ENCODE measurements at regions not wholly inside any gene's neighbourhood (a gene's known extent, or its start where the extent isn't known, plus 50 kb on each side); places are given as distances from the start of the nearest gene placed in this dataset.
A peak's percentile ranks its signal among the peaks of the same experiment; 100 is the strongest.
"Not testable (repeated sequence)": the region's sequence is repeated elsewhere in the genome, so short reads cannot be mapped to it uniquely, and the experiment has no call there.

DNA sequence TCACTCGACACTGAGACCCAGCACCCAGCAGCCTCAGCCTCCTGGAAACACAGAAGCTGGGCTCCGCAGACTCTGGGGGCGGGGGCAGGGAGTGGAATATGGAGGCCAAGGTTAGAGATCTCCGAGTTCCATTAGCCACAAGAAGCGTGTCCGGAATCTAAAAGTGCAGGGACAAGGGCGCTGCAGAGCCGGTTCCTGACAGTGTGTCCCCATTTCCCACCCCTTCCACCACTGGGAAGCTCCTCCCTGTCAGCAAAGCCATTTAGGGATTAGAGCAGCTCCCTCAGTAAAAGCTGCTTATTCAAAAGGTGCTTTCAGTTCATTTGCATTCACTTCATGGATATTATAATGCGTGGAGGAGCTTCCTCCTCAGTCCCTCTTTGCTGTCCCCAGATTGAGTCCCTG, 74.1 kb upstream of the HSPA9 start:
- no peak for DNase-seq (ENCODE audit: low read depth in 2 of 3, low spot score in 2 of 3)

DNA sequence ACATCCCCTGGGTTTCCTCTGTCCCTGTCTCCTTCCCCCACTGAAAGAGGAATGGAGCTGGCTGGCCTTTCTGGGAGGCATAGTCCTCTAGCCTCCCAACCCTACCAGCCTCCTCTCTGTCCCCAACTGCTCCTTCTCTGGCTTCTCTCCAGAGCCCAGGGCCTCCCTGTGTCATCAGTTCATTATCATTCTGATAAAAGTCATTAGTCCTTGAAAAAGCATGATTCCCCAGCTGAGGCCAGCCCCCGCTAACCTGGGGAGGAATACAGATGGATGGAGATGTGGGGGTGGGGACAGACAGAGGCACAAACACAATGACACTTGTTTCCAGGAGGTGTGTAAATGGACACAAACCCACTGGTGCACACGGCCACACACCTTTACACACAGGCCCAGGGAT, 73.6 kb upstream of the HSPA9 start:
- DNase-seq (ENCODE audit: low read depth in 2 of 3, low spot score in 2 of 3): no peak

DNA sequence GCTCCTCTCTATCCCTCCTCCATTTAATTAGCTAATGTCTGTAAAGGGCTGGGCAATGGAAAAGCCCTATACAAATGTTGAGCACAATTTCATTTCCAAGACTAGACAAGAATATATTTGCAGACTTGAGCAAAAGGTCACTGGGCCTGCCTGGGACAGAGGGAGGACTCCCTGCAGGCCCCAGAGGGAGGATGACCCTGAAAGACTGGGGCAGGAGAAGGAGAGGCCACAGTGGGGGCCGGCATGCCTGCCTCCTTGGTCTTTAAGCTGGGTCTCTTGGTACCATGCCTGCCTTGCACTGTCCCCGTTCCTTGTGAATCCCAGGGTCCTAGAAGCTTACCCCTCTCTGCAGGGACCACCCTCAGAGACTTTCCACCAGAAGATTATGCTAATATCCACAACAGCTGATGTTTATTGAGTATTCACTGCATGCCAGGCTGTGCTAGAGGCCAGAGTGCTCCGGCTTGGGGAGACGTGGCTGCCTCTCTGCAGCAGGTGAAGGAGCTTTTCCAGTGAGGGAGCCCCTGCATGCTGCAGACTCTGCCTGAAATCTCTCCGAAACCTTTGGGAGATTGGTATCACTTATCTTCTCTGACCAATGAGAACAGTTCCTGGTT, 72.7 kb upstream of the HSPA9 start:
- DNase-seq (ENCODE audit: low read depth in 2 of 3, low spot score in 2 of 3): no peak

DNA sequence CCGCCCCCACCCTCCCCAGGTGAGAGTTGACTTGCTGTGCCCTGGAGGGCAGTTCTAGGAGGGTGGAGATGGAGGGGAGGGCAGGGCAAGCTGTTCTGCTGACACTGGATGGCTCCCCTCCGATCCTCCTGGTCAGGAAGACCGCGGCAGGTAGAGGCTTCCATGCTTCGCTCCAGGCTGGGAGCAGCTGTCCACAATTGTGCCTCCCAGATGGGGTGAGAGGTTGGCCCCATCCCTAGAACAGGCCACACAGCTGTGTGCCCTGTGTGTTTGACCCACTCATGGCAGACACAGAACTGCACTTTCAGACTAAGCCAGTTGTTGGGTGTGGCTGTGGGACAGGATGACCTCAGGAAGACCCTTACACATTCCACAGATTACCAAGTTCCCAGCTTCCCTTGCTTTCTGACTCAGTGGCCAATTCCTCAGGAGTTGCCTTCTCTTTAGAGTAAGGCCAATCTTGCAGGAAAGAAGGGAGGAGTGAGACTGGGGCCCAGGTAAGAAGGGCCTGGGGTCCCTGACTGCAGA, 72.1 kb upstream of the HSPA9 start:
- no peak for DNase-seq (ENCODE audit: low read depth in 2 of 3, low spot score in 2 of 3)

DNA sequence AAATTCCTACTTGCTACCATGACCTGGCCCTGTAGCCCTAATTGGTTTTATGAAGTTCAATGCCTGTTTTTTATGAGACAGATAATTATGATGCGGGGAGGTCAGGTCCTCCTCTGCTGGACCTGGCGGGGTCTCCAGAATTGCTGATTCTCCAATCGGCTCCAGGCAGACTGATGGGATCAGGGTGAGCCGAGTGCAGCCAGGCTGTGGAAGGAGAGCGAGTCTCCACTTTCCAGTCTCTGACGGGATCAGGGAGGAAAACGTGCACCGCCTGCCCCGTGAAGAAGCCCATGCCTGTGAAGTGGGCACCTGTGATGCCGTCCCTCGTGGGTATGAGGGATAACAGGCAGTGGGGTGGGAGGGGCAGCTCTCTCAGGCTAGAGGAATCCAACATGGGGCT, 71.5 kb upstream of the HSPA9 start:
- no peak for DNase-seq (ENCODE audit: low read depth in 2 of 3, low spot score in 2 of 3)

DNA sequence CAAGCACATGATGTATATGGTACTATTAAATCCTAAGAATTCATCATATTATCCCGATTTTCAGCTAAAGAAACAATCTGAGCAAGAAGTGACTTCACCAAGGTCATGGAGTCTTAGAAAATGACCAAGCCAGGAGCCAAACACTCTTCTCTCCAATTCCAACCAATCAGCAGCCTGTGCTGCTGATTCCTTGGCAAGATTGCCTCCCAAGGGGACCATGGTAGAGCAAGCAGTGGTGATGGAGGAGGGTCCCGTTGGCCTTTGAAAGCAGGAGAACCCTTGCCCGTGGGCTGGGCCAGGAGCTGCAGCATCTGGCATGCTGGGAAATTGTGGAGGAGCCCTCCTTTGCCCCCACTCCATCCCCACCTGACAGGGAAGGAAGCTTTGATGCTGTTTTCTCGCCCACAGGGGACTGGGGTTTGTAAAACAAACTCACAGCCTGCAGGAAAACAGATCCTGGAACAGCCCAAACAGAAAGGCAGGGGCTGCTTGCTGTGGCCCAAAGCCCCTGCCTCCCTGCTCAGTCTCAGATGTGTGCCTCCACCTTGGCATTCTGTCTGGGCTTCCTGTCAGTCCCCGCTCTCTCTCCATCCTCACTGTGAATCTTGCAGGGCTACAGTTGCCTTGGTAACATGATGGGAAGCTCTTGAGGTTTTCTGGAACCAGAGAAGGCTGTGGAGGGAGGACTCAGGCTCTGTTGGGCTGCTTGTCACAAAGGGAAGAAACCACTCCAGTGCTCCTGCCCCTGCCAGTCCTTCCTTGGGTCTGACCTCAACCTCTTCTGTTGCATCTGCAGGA, 70.8 kb upstream of the HSPA9 start:
- no peak for DNase-seq (ENCODE audit: low read depth in 2 of 3, low spot score in 2 of 3)

DNA sequence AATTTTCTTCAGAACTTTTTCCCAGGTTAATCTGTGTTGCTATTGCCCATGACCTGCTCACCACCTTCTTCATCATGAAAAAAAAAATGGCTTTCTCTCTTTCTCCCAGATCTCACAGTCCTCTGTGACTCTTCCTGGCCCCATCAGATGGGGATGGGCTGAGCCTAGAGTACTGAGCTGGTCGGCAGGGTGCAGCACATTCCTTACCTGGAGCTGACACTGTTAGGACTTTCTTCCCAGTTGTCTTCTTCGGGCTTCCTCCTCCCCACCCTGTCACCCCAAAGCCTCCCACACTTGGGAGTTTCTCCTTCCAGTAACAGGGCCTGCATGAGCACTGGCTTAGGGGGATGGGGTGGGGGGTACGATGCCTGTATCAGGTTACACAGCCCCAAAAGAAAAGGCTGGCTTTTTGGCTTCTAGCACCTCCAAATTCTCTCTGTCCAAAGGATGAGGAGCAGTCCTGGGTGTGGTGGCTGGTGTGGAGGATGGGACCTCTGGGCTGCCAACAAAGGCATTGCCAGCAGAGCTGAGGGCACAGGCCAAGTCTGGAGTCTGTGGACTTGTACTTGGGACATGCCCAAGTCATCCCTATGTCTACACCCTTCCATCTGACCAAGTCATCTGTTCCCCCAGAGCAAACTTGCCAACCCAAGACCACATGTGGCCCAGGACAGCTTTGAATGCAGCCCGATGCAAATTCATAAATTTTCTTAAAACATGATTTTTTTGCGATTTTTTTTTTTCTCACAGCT, 68.0 kb upstream of the HSPA9 start:
- no peak for DNase-seq (ENCODE audit: low read depth in 2 of 3, low spot score in 2 of 3)

DNA sequence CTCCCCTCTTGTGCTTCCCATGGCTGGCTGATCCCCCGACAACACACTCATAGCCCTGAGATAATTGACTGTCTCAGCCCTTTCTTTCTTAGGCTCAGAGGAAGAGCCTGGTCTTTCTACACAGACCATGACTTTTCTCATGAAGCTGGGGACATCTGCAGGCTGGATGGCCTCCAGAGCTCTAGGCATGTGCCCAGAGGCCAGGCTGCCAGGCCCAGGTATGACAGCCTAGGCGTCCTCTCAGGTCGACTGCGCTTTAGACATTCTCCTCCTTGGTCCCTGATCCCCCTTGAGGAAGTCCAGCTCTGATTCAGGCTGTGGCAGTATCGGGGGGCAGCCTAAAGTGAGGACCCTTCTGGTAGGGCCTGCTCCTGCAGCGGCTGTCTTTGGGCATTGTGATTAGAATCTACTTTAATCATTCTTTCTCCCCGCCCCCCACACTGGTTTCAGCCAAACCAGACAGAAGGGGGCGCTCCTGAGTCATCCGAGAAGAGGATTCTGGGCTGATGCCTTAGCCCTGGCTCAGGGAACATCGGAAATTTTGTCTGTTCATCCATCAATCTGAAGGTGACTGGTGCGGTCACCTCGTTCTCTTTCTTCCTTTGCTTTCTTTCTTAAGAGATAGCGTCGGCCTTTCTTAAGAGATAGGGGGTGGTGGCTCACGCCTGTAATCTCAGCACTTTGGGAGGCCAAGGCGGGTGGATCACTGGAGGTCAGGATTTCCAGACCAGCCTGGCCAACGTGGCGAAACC, 66.5 kb upstream of the HSPA9 start:
- peak; percentile 36 to 82 (median 74) for DNase-seq (ENCODE audit: low read depth in 2 of 3, low spot score in 2 of 3)

DNA sequence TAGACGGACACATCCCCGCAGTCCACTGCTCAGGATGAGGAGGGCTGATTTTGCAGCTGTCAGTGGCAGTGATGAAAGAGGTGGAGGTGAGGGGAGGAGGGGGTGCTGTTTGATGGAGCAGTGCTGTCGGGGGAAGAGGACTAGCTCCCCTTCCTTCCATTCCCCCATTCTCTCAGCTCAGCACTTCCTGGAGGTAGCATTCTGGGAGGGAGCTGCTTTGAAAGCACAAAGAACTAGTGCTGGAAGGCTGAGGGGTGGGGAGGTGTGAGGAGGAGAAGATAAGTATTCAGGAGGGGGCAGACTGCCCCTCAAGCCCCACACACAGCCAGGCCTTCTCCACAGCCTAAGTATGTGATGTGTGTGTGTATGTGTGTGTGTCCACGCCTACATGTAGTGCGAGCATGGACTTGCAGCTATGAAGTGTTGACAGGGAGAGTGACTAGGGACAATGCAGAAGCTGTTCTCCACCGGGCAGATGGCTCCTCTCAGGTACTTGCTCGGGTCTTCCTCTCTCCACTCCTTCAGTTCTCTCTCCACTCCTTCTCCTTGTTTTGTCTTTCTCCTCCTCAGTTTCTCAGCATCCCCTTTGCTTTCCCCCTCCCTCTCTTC, 65.5 kb upstream of the HSPA9 start:
- DNase-seq (ENCODE audit: low read depth in 2 of 3, low spot score in 2 of 3): no peak

DNA sequence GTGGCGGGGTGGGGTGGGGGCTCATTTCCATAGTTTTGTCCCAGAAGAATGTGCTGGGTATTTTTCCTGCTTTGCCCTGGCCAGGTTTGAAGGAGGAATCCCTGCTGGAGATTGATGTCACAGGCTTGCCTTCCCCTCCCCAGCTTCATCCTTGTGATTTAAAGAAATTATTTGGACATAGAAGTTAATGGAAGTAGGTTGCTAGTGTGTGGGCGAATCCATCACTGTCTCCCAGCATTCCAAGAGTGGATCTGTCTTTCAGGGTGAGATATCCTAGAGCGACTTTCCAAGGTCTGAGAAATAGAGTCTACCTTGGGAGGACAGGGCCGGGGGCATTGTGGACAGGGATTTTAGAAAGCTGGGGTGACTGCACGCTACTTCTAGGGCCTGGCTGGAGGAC, 64.9 kb upstream of the HSPA9 start:
- no peak for DNase-seq (ENCODE audit: low read depth in 2 of 3, low spot score in 2 of 3)

DNA sequence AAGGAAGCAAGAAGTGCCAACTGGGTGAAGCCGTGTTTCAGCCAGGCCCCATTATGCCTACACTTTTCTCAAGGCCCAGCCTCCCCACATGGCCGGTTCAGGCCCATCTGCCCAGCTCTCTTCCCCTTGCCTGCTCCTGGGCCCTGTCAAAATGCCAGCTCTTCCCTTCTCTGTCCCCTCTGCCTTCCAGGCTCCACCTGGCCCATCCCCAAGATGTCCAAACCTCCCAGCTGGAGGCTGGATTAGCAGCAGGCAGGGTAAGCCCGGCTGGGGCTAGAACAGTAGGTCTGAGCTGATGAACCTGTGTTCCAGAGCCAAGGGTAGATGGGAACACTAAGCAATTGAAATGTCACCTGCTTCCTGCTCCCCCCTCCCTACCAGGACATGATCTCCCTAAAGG, 64.1 kb upstream of the HSPA9 start:
- no peak for DNase-seq (ENCODE audit: low read depth in 2 of 3, low spot score in 2 of 3)

DNA sequence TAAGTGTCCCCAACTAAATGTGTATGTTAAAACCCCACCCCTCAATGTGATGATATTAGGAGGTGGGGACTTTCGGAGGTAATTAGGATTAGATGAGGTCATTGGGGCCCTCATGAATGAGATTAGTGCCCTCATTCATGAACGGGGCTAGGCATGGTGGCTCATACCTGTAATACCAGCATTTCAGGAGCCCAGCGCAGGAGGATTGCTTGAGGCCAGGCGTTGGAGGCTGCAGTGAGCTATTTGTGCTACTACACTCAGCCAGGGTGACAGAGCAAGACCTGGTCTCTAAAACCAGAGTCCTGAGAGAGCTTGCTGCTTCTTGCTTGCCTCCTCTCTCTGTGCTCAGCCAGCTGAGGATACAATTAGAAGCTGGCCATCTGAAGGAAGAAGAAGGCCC, 62.1 kb upstream of the HSPA9 start:
- DNase-seq (ENCODE audit: low read depth in 2 of 3, low spot score in 2 of 3): no peak

DNA sequence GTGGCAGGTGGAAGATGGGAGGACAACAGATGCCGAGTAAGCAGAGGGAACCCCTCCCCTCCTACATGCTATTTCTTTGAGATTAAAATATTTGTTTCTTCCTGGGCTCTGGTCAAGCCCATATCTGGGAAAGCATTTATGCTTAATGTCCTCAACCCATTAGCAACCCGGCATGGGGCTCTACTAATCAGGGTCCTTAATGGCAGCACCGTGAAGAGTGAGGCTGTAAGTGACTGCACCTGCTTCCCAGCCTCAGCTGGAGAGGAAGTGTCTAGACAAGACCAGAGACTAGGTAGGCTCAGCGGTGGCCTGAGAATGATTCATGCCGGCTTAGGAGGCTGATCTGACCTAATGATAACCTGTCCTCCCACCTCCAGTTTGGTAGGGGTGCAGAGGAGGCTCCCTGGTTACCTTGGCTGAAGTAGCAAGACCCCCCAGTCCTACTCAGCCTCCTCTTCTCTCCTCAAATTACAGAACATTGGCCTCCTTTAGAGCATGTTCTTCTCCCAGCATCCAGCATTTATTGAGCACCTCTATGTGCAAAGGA, 61.3 kb upstream of the HSPA9 start:
- DNase-seq (ENCODE audit: low read depth in 2 of 3, low spot score in 2 of 3): no peak

DNA sequence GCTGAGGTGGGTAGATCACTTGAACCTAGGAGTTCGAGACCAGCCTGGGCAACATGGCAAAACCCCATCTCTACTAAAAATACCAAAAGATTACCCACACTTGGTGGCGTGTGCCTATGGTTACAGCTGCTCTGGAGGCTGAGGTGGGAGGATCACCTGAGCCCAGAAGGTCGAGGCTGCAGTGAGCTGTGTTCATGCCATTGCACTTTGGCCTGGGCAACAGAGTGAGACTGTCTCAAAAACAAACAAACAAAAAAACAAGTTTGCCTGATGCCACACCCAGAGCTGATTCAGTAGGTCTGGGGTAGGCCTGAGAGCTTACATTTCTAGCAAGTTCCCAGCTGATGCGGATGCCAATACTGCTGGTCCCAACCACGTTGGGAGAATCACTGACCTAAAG, 60.5 kb upstream of the HSPA9 start:
- DNase-seq (ENCODE audit: low read depth in 2 of 3, low spot score in 2 of 3): no peak

DNA sequence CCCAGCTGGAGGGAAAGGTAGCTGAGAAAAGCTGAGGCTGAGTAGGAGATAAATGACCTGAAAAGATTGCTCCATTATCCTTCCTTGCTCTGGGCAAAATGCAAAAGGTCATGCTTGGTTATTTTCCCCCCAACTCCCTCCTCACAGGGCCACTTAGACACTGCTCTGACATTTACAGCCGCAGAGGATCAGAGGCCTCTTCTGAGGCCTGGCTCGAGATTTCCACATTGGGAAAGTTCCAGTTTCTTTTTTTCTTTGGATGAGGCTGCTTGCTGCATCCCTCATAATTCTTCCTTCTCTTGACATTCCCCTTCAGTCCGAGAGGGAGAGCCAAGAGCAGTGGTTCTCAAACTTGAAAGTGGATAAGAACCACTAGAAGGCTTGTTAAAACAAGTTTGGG, 60.1 kb upstream of the HSPA9 start:
- DNase-seq (ENCODE audit: low read depth in 2 of 3, low spot score in 2 of 3): no peak

DNA sequence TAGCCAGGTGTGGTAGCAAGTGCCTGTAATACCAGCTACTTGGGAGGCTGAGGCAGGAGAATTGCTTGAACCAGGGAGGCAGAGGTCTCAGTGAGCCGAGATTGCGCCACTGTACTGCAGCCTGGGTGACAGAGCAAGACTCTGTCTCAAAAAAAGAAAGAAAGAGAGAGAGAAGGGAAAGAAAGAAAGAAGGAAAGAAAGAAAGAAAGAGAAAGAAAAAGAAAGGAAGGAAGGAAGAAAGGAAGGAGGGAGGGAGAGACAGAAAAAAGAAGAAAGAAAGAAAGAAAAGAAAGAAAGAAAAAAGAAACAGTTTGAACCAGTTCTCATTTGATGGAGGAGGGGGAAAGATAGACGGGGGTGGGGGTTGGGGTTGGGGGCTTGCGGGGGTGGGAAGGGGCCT, 59.6 kb upstream of the HSPA9 start:
- not testable (repeated sequence) for DNase-seq (ENCODE audit: low read depth in 2 of 3, low spot score in 2 of 3)

DNA sequence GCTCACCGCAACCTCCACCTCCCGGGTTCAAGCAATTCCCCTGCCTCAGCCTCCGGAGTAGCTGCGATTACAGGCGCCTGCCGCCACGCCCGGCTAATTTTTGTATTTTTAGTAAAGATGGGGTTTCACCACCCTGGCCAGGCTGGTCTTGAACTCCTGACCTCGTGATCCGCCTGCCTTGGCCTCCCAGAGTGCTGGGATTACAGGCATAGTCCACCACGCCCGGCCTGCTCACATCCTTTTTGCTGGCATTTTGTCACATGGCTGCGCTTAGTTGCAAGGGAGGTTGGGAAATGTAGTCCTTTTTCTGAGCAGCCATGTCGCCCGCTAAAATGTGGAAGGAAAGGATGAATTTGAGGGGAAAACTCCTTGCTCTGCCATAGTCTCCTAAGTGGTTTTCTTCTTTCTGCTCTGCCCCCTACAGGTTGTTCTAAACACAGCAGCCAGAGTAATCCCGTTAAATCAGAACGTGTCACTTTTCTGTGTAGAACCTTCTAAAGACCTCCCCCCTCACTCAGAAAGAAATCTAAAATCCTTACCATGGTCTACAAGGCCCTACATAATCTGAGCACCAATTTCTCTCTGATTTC, 57.8 kb upstream of the HSPA9 start:
- no peak for DNase-seq (ENCODE audit: low read depth in 2 of 3, low spot score in 2 of 3)

DNA sequence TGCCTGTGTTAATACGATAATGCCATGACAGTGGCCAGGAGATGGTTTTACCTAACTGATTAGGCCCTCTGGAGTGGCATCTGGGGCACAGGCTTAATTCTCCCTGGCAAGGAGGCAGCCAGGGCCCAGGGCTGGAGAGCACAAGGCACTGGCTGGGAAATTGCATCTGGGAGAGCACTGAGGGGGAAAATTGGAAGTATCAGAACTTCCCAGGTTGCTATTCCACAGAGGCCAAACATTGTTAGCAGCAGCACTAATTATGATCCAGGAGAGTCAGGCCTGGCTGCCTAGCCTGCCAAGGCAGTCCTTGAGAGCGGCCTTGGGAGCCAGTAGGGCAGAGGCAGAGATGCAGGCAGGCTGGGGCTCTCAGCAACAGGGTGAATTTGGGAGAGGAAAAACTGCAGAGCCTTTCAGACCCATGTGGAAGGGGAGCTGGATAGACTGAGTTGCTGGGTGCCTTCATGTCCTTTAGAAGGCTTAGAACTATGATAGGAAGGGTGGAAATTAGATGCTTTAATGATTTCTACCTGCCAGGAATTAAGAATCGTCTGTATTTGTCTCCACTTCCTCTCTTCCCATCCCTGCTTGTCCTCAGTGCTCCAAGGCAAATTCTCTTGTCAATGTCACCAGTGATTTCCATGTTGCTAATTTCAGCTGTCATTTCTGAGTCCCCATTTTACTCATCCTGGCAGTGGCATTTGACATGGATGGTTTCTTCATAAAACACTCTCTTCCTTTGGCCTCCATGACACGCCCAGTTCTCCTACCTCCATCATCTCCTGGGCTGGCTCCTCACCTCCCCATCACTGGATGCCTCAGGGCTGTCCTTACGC, 56.1 kb upstream of the HSPA9 start:
- no peak for DNase-seq (ENCODE audit: low read depth in 2 of 3, low spot score in 2 of 3)

DNA sequence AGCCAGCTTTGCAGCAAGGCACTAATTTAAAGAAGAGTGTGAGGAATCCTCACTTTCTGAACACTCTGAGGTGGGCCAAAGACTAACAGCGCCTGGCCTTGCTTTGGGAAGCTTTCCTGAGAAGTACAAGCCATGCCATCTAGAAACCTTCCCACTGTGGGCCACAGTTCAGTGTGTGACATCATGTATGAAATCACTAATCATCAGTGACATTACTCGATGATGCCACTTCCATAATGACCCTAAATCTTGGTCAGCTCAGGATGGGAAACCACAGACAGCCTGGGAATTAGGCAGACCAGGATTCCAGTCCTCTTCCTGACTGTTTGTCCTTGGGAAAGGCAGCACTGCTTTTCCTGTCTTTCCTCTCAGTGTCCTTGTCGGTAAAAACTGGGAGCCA, 54.2 kb upstream of the HSPA9 start:
- DNase-seq (ENCODE audit: low read depth in 2 of 3, low spot score in 2 of 3): no peak
